AG10803 (cell line): ENCODE measurements at regions not wholly inside any gene's neighbourhood (a gene's known extent, or its start where the extent isn't known, plus 50 kb on each side); places are given as distances from the start of the nearest gene placed in this dataset.

Experiments
- DNase-seq: peaks from one replicate; pipeline ENCODE4 v3.0.0; 2010; ENCODE audit warnings: low read depth
- H3K4me3 ChIP-seq: 2 replicates; pipeline ENCODE4 v1.5.1; 2011; ENCODE audit warnings: mild to moderate bottlenecking, low read length, control low read depth
- CTCF ChIP-seq: conservative IDR thresholded peaks from 2 replicates; pipeline ENCODE4 v1.5.1; 2011; ENCODE audit warnings: mild to moderate bottlenecking, low read length, control low read depth, inconsistent platforms

DNA sequence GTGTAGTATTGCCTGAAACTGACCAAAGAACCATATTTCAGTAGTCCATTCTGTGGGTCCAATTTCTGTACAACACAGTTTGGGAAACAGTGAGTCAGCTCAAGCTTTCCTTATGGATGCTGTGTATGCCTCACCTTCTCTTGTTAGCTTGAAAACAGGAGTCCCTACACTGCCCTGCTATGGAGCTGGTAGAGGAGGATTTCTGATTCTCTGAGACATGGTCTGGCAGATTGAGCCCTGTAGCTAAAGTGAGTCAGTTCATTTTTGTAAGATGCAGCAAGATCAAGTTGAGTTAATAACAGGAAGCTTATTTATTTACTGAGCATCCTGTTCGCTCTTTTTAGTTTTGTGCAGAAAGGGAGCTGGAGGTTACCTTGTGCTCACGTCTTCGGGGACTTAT lies 424.1 kb upstream of the RBMS3 start:
- H3K4me3 ChIP-seq, result no peak overlapping the region
- no peak for DNase-seq
- TF ChIP-seq CTCF, result no peak

GRCh38 chr3:28859897-28860296 lies 421.0 kb upstream of the RBMS3 start:
- no peak overlapping the region for H3K4me3 ChIP-seq
- peak; percentile 11 for DNase-seq
- TF ChIP-seq CTCF, result no peak

- DNase-seq, result peak; percentile 47
- TF ChIP-seq CTCF, result no peak
- H3K4me3 ChIP-seq, result no peak overlapping the region
Observed at GRCh38 chr3:28860307-28860706, 420.6 kb upstream of the RBMS3 start.

GRCh38 chr3:28863186-28863585 lies 417.7 kb upstream of the RBMS3 start:
- no peak for TF ChIP-seq CTCF
- no peak overlapping the region for H3K4me3 ChIP-seq
- DNase-seq, result no peak

- no peak for DNase-seq
Observed at GRCh38 chr3:28867836-28868235, 413.0 kb upstream of the RBMS3 start.

GRCh38 chr3:28868897-28869296 lies 412.0 kb upstream of the RBMS3 start:
- no peak for DNase-seq
- TF ChIP-seq CTCF, result no peak
- H3K4me3 ChIP-seq, result no peak overlapping the region

More at GRCh38 chr3:28867836-28868235, 413.0 kb upstream of the RBMS3 start:
- no peak overlapping the region for H3K4me3 ChIP-seq
- no peak for TF ChIP-seq CTCF

DNA sequence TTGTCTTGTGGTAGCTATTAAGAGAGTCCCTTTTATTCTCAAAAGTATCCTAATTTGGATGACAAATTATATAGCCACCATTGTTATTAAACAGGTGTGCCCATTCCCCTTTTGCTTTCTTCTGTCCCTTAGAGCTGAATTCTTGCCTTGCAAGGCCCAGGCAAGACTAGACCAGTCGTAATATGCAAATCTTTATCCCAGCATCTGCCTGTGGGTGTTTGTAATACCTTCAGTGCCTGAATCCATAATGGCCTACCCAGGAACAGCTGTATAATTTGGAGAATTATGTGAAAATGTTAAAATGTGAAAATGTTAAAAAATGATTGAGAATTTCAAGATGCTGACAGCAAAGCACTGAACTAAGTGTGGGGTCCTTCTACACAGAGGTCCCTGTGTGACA lies 403.0 kb upstream of the RBMS3 start:
- H3K4me3 ChIP-seq, result no peak overlapping the region
- no peak for DNase-seq
- no peak for TF ChIP-seq CTCF
